ENCODE measurements at regions not wholly inside any gene's neighbourhood (a gene's known extent, or its start where the extent isn't known, plus 50 kb on each side); places are given as distances from the start of the nearest gene placed in this dataset.

- Mint-ChIP-seq H3K36me3 (ENCODE audit: insufficient read depth) (no peaks in the 10 kb centered on the region), H3K27me3 (no peaks in the 10 kb centered on the region), H3K27ac (no peak overlapping the region), H3K4me1 (ENCODE audit: low read depth) (no peaks in the 10 kb centered on the region), H3K9me3 (ENCODE audit: low read depth) (no peaks in the 10 kb centered on the region), H3K4me3 (ENCODE audit: low read depth) (no peak overlapping the region)
- no peak for DNase-seq (ENCODE audit: low spot score, unreplicated experiment)
- TF ChIP-seq CTCF (IDR thresholded peaks at IDR 0.05; ENCODE audit: unreplicated experiment) = no peak
Observed at GRCh38 chr15:47551546-47551945, 165.8 kb upstream of the SEMA6D start.

- no peak for TF ChIP-seq CTCF (IDR thresholded peaks at IDR 0.05; ENCODE audit: unreplicated experiment)
- Mint-ChIP-seq H3K27ac (no peak overlapping the region), H3K9me3 (ENCODE audit: low read depth) (no peaks in the 10 kb centered on the region), H3K4me3 (ENCODE audit: low read depth) (no peak overlapping the region), H3K27me3 (no peaks in the 10 kb centered on the region), H3K4me1 (ENCODE audit: low read depth) (no peaks in the 10 kb centered on the region), H3K36me3 (ENCODE audit: insufficient read depth) (no peaks in the 10 kb centered on the region)
- no peak for DNase-seq (ENCODE audit: low spot score, unreplicated experiment)
Observed at GRCh38 chr15:47552978-47553608, 164.2 kb upstream of the SEMA6D start.

GRCh38 chr15:47553947-47554346, 163.4 kb upstream of the SEMA6D start:
- no peak for TF ChIP-seq CTCF (IDR thresholded peaks at IDR 0.05; ENCODE audit: unreplicated experiment)
- Mint-ChIP-seq H3K27me3 (no peaks in the 10 kb centered on the region), H3K4me3 (ENCODE audit: low read depth) (no peak overlapping the region), H3K4me1 (ENCODE audit: low read depth) (no peaks in the 10 kb centered on the region), H3K27ac (no peak overlapping the region), H3K36me3 (ENCODE audit: insufficient read depth) (no peaks in the 10 kb centered on the region), H3K9me3 (ENCODE audit: low read depth) (no peaks in the 10 kb centered on the region)
- DNase-seq (ENCODE audit: low spot score, unreplicated experiment) = no peak

- peaks cover 16% of the 10 kb centered on the region for H3K9me3 Mint-ChIP-seq (ENCODE audit: low read depth)
- no peaks in the 10 kb centered on the region for H3K4me1 Mint-ChIP-seq (ENCODE audit: low read depth)
Observed at GRCh38 chr15:47561102-47561501, 156.2 kb upstream of the SEMA6D start.

GRCh38 chr15:47565949-47566348, 151.4 kb upstream of the SEMA6D start:
- no peak for TF ChIP-seq CTCF (IDR thresholded peaks at IDR 0.05; ENCODE audit: unreplicated experiment)
- Mint-ChIP-seq H3K36me3 (ENCODE audit: insufficient read depth) (peaks cover 2% of the 10 kb centered on the region), H3K27me3 (no peaks in the 10 kb centered on the region), H3K4me3 (ENCODE audit: low read depth) (no peak overlapping the region), H3K27ac (no peak overlapping the region), H3K4me1 (ENCODE audit: low read depth) (peaks cover 3% of the 10 kb centered on the region), H3K9me3 (ENCODE audit: low read depth) (peaks cover 3% of the 10 kb centered on the region)
- DNase-seq (ENCODE audit: low spot score, unreplicated experiment) = no peak

More at GRCh38 chr15:47561102-47561501, 156.2 kb upstream of the SEMA6D start:
- Mint-ChIP-seq H3K4me3 (ENCODE audit: low read depth) (no peak overlapping the region), H3K36me3 (ENCODE audit: insufficient read depth) (peaks cover 2% of the 10 kb centered on the region), H3K27ac (no peak overlapping the region), H3K27me3 (no peaks in the 10 kb centered on the region)
- TF ChIP-seq CTCF (IDR thresholded peaks at IDR 0.05; ENCODE audit: unreplicated experiment) = no peak
- DNase-seq (ENCODE audit: low spot score, unreplicated experiment) = no peak

Data from progenitor cell of endocrine pancreas (in vitro differentiated cells).